HepG2 (cell line): ENCODE measurements at regions not wholly inside any gene's neighbourhood (a gene's known extent, or its start where the extent isn't known, plus 50 kb on each side); places are given as distances from the start of the nearest gene placed in this dataset.

ENCODE experiments used
- CCAR2 ChIP-seq: fragments of 200-400 bp; formaldehyde crosslinking; optimal IDR thresholded peaks from 2 replicates; pipeline ENCODE3; 2018; ENCODE audit warnings: low read depth, mild to moderate bottlenecking, low read length, moderate library complexity
- DZIP1 ChIP-seq: sonication (generic); formaldehyde crosslinking; IDR thresholded peaks from 2 replicates; pipeline ENCODE4 v1.5.0; 2020; ENCODE audit warnings: mild to moderate bottlenecking, missing genetic modification reagents
- FOSL2 ChIP-seq: sonication (generic); formaldehyde crosslinking; IDR thresholded peaks from 2 replicates; pipeline ENCODE4 v1.4.0; 2020; ENCODE audit warnings: missing genetic modification reagents
- FOXP1 ChIP-seq, 2 experiments: fragments of 450-650 bp in 1 of 2; IDR thresholded peaks; 2 replicates each; pipeline ENCODE4 v1.6.1; 2017 to 2018; ENCODE audit warnings: antibody characterized with exemption in 1 of 2
- GABPA ChIP-seq, 2 experiments: IDR thresholded peaks; 2 replicates each; pipeline ENCODE4 v1.6.1; 2011 to 2016; ENCODE audit warnings: low read depth in 2 of 2, low read length in 1 of 2, missing biosample characterization in 1 of 2, missing genetic modification characterization in 1 of 2
- HIC2 ChIP-seq: sonication (generic); formaldehyde crosslinking; IDR thresholded peaks from 2 replicates; pipeline ENCODE4 v1.9.0; 2022; ENCODE audit warnings: low read depth, missing genetic modification reagents
- KLF6 ChIP-seq: IDR thresholded peaks from 2 replicates; pipeline ENCODE4 v1.8.0; 2016; ENCODE audit warnings: missing biosample characterization, missing genetic modification reagents
- PAF1 ChIP-seq: IDR thresholded peaks from 2 replicates; pipeline ENCODE4 v1.6.1; 2016; ENCODE audit warnings: missing genetic modification reagents, missing compliant biosample characterization
- RBM39 ChIP-seq: fragments of 200-400 bp; formaldehyde crosslinking; IDR thresholded peaks from one replicate; pipeline ENCODE4 v1.6.1; 2018; ENCODE audit warnings: antibody characterized with exemption, mild to moderate bottlenecking, low read depth, low read length; ENCODE audit not compliant: poor library complexity, severe bottlenecking
- SALL2 ChIP-seq: sonication (generic); formaldehyde crosslinking; IDR thresholded peaks from 2 replicates; pipeline ENCODE4 v1.8.1; 2023; ENCODE audit warnings: mild to moderate bottlenecking, missing genetic modification reagents, inconsistent platforms
- SETDB1 ChIP-seq: sonication (generic); formaldehyde crosslinking; IDR thresholded peaks from 2 replicates; pipeline ENCODE4 v1.5.1; 2020; ENCODE audit warnings: missing genetic modification reagents, mild to moderate bottlenecking, borderline replicate concordance
- SIN3B ChIP-seq: fragments of 150-350 bp; IDR thresholded peaks from 2 replicates; pipeline ENCODE4 v1.6.1; 2014; ENCODE audit warnings: low read length
- SIX4 ChIP-seq: sonication (generic); formaldehyde crosslinking; IDR thresholded peaks from 2 replicates; pipeline ENCODE4 v1.4.0; 2020; ENCODE audit warnings: missing genetic modification reagents
- SP1 ChIP-seq, 2 experiments: fragments of 450-650 bp in 1 of 2; sonication (generic) in 1 of 2; formaldehyde crosslinking in 1 of 2; IDR thresholded peaks; 2 replicates each; pipeline versions ENCODE4 v1.4.0 to v1.6.1; 2016 to 2020; ENCODE audit warnings: missing genetic modification reagents in 1 of 2
- SUZ12 ChIP-seq: fragments of 150-350 bp; IDR thresholded peaks from 2 replicates; pipeline ENCODE4 v1.6.1; 2014; ENCODE audit warnings: low read depth, low read length
- ZNF331 ChIP-seq: sonication (generic); formaldehyde crosslinking; IDR thresholded peaks from 2 replicates; pipeline ENCODE4 v1.4.0; 2020; ENCODE audit warnings: missing genetic modification reagents
- ZNF350 ChIP-seq: sonication (generic); formaldehyde crosslinking; IDR thresholded peaks from 2 replicates; pipeline ENCODE4 v1.4.0; 2020; ENCODE audit warnings: mild to moderate bottlenecking, low read depth, missing genetic modification reagents, borderline replicate concordance
- ZNF713 ChIP-seq: sonication (generic); formaldehyde crosslinking; IDR thresholded peaks from 2 replicates; pipeline ENCODE4 v1.4.0; 2020; ENCODE audit warnings: mild to moderate bottlenecking, missing genetic modification reagents
- ZSCAN12 ChIP-seq: sonication (generic); formaldehyde crosslinking; IDR thresholded peaks from 2 replicates; pipeline ENCODE4 v1.9.0; 2021; ENCODE audit warnings: mild to moderate bottlenecking, missing genetic modification reagents
- TF ChIP-seq, protein P1 (sequence below): sonication (generic); formaldehyde crosslinking; IDR thresholded peaks from 2 replicates; pipeline ENCODE4 v1.4.0; 2020; ENCODE audit warnings: missing genetic modification reagents, mild to moderate bottlenecking, borderline replicate concordance

DNA sequence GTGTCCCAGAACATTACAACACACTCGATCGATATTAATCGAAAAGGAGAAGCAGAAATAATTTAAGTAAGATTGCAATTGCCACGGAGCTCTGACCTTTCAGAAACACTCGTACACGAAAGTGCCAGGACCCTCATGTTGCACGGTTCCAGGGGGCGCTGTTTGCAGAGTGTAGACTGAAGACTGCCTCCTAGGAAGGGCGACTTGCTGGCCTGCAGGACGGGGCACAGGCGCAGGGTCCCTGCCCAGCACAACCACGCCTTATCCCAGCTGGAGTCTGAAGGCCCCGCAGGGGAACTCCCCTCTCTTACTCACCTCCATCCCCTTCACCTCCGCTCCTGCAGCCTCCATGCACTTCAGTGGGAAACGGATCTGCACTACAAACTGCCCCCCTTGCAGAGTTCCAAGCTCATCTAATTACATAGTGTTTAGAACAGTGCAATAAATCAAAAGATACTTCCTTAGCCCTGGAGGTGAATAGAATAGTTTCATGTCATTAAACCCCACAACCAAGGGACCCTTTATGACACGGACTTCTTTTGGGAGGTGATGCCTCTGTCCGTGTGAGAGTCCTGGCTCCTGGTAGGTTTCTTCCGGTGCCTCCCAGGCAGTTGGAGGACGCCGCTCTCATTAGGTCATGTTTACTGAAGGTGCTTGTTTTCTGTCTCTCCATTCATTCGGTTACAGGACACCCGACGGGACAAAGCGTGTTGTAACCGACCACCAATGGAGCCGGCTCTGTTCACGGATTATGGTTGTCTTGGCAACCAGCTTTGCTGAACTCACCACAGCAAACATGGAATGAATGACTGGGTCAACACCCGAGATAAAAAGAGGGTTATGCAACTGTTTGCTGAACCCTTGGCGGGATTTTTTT lies 262.2 kb downstream of the BAMBI start (continued):
- TF ChIP-seq, protein P1, sequence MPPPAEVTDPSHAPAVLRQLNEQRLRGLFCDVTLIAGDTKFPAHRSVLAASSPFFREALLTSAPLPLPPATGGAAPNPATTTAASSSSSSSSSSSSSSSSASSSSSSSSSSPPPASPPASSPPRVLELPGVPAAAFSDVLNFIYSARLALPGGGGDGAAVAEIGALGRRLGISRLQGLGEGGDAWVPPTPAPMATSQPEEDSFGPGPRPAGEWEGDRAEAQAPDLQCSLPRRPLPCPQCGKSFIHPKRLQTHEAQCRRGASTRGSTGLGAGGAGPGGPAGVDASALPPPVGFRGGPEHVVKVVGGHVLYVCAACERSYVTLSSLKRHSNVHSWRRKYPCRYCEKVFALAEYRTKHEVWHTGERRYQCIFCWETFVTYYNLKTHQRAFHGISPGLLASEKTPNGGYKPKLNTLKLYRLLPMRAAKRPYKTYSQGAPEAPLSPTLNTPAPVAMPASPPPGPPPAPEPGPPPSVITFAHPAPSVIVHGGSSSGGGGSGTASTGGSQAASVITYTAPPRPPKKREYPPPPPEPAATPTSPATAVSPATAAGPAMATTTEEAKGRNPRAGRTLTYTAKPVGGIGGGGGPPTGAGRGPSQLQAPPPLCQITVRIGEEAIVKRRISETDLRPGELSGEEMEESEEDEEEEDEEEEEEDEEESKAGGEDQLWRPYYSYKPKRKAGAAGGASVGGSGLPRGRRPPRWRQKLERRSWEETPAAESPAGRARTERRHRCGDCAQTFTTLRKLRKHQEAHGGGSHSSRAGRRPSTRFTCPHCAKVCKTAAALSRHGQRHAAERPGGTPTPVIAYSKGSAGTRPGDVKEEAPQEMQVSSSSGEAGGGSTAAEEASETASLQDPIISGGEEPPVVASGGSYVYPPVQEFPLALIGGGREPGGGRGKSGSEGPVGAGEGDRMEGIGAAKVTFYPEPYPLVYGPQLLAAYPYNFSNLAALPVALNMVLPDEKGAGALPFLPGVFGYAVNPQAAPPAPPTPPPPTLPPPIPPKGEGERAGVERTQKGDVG: 0 out of 2 replicates have a peak, but pooled peaks have one; percentile 40
- peak; percentile 96 for TF ChIP-seq ZNF350 (CRISPR knock-in tag)
- TF ChIP-seq GABPA (IDR thresholded peaks at IDR 0.05; ENCODE audit: low read depth, low read length): no peak
- TF ChIP-seq GABPA (CRISPR knock-in tag; IDR thresholded peaks at IDR 0.05; ENCODE audit: low read depth): peak; percentile 70
- TF ChIP-seq FOXP1 (IDR thresholded peaks at IDR 0.05): peak; percentile 86
- TF ChIP-seq FOXP1 (CRISPR knock-in tag; IDR thresholded peaks at IDR 0.05): peak; percentile 96
- peak; percentile 84; the same call in 1 of the 2 replicates for TF ChIP-seq KLF6 (CRISPR knock-in tag)
- TF ChIP-seq PAF1 (CRISPR knock-in tag): no peak
- peak; percentile 93 for TF ChIP-seq ZNF331 (CRISPR knock-in tag)
- no peak for TF ChIP-seq CCAR2
- no peak; the same call in 1 of the 2 replicates for TF ChIP-seq SALL2 (CRISPR knock-in tag)
- no peak for TF ChIP-seq SETDB1 (CRISPR knock-in tag)
- TF ChIP-seq ZSCAN12: peak; percentile 73; the same call in 1 of the 2 replicates
- no peak for TF ChIP-seq ZNF713
- TF ChIP-seq RBM39: no peak
- TF ChIP-seq SIN3B: no peak
- peak; percentile 94 for TF ChIP-seq SIX4
- no peak for TF ChIP-seq SP1 (IDR thresholded peaks at IDR 0.05)
- 0 out of 2 replicates have a peak, but pooled peaks have one; percentile 26 for TF ChIP-seq SP1 (CRISPR knock-in tag; IDR thresholded peaks at IDR 0.05)
- peak; percentile 44; the same call in 1 of the 2 replicates for TF ChIP-seq HIC2 (CRISPR knock-in tag)
- TF ChIP-seq SUZ12: no peak
- TF ChIP-seq DZIP1: no peak
- TF ChIP-seq FOSL2 (CRISPR knock-in tag): peak; percentile 90
